H1 (cell line): ENCODE measurements at regions not wholly inside any gene's neighbourhood (a gene's known extent, or its start where the extent isn't known, plus 50 kb on each side); places are given as distances from the start of the nearest gene placed in this dataset.

Source experiments
- CTCF ChIA-PET: fragments of 300-600 bp; sonication (Branson Sonifier 250); formaldehyde crosslinking; loops from one replicate; lab custom pipeline; 2021; ENCODE audit not compliant: partially characterized antibody; lab: Charles Lee
- POLR2A ChIA-PET: fragments of 300-600 bp; sonication (Branson Sonifier 250); formaldehyde crosslinking; loops from one replicate; lab custom pipeline; 2021; ENCODE audit warnings: inconsistent platforms; ENCODE audit not compliant: partially characterized antibody; lab: Charles Lee
- DNase-seq, 2 experiments: peaks; one replicate each; pipeline versions ENCODE4 v3.0.0 to v3.0.0-alpha.2; 2010 to 2022; ENCODE audit warnings: low spot score in 2 of 2, low read depth in 1 of 2, mixed read lengths in 1 of 2
- FAIRE-seq: peaks from 2 replicates; lab custom pipeline; 2011; peaks lifted over from hg19 to GRCh38; lab: Jason Lieb, UNC
- H2AFZ ChIP-seq: 2 replicates; pipeline ENCODE4 v1.8.1; 2012; ENCODE audit warnings: low read length, inconsistent platforms
- H2AK5ac ChIP-seq: 2 replicates; pipeline ENCODE4 v1.6.1; 2013; ENCODE audit warnings: low read depth, low read length
- H2BK120ac ChIP-seq: replicated peaks from 2 replicates; pipeline ENCODE3; 2013; ENCODE audit warnings: low read depth, low read length, inconsistent platforms
- H2BK12ac ChIP-seq: 2 replicates; pipeline ENCODE4 v1.6.1; 2013; ENCODE audit warnings: low read depth, low read length
- H2BK15ac ChIP-seq: 2 replicates; pipeline ENCODE4 v1.6.1; 2013; ENCODE audit warnings: low read length
- H2BK20ac ChIP-seq: 2 replicates; pipeline ENCODE4 v1.6.1; 2013; ENCODE audit warnings: low read length
- H2BK5ac ChIP-seq: 2 replicates; pipeline ENCODE4 v1.6.1; 2013; ENCODE audit warnings: low read depth, low read length
- H3K14ac ChIP-seq: 2 replicates; pipeline ENCODE4 v1.6.1; 2013; ENCODE audit warnings: inconsistent platforms; ENCODE audit not compliant: insufficient read length
- H3K18ac ChIP-seq: 2 replicates; pipeline ENCODE4 v1.6.1; 2013; ENCODE audit warnings: low read length; ENCODE audit errors: extremely low read depth
- H3K23ac ChIP-seq: 2 replicates; pipeline ENCODE4 v1.6.1; 2013; ENCODE audit warnings: inconsistent platforms; ENCODE audit not compliant: insufficient read length
- H3K23me2 ChIP-seq: 2 replicates; pipeline ENCODE4 v1.6.1; 2013; ENCODE audit warnings: low read depth, low read length
- H3K27ac ChIP-seq: 2 replicates; pipeline ENCODE4 v1.6.1; 2011; ENCODE audit warnings: low read depth, low read length, inconsistent platforms
- H3K27me3 ChIP-seq, 4 experiments: replicated peaks in 1 of 4; 1 replicate in 1 of 4; 2 replicates in 3 of 4; pipeline versions ENCODE4 v1.6.1 to v1.8.1; 2011 to 2013; ENCODE audit warnings: low read length in 3 of 4, mild to moderate bottlenecking in 3 of 4, inconsistent platforms in 2 of 4, mixed read lengths in 2 of 4, moderate library complexity in 1 of 4; ENCODE audit not compliant: control insufficient read depth in 3 of 4, insufficient read depth in 3 of 4; ENCODE audit errors: extremely low read depth in 1 of 4
- H3K36me3 ChIP-seq, 4 experiments: 2 replicates each; pipeline versions ENCODE4 v1.6.1 to v1.8.1; 2011 to 2013; ENCODE audit warnings: mild to moderate bottlenecking in 4 of 4, low read length in 3 of 4, moderate library complexity in 2 of 4, control low read depth in 1 of 4, inconsistent platforms in 1 of 4; ENCODE audit not compliant: insufficient read depth in 4 of 4, control insufficient read depth in 2 of 4
- H3K4ac ChIP-seq: replicated peaks from 2 replicates; pipeline ENCODE3; 2013; ENCODE audit warnings: low read length, low read depth, mixed read lengths, inconsistent platforms; ENCODE audit not compliant: insufficient read length
- H3K4me1 ChIP-seq, 4 experiments: replicated peaks in 1 of 4; 1 replicate in 1 of 4; 2 replicates in 3 of 4; pipeline versions ENCODE4 v1.6.1 to v1.8.1; 2011 to 2013; ENCODE audit warnings: low read length in 3 of 4, inconsistent platforms in 2 of 4, mixed read lengths in 1 of 4; ENCODE audit not compliant: insufficient read depth in 4 of 4, control insufficient read depth in 3 of 4
- H3K4me2 ChIP-seq, 2 experiments: 2 replicates each; pipeline versions ENCODE4 v1.6.1 to v1.8.1; 2011 to 2013; ENCODE audit warnings: low read depth in 2 of 2, low read length in 2 of 2, control low read depth in 1 of 2, inconsistent platforms in 1 of 2, mild to moderate bottlenecking in 1 of 2; ENCODE audit not compliant: insufficient read depth in 1 of 2
- H3K4me3 ChIP-seq, 4 experiments: fragments of 200-600, 300-600 bp in 1 of 4; sonication (generic), shearing (Covaris generic), sonication (Bioruptor Twin) in 1 of 4; 2 replicates each; pipeline versions ENCODE4 v1.5.1 to v1.8.1; 2011 to 2016; ENCODE audit warnings: low read length in 4 of 4, low read depth in 3 of 4, control low read depth in 2 of 4, inconsistent platforms in 2 of 4, mild to moderate bottlenecking in 2 of 4, mixed read lengths in 1 of 4, moderate library complexity in 1 of 4; ENCODE audit not compliant: insufficient read depth in 2 of 4; ENCODE audit errors: extremely low read depth in 1 of 4
- H3K56ac ChIP-seq: replicated peaks from 2 replicates; pipeline ENCODE3; 2013; ENCODE audit warnings: low read depth, mild to moderate bottlenecking, mixed read lengths, low read length, inconsistent platforms; ENCODE audit not compliant: insufficient read length
- H3K79me1 ChIP-seq: 2 replicates; pipeline ENCODE4 v1.6.1; 2013; ENCODE audit warnings: low read depth, low read length, control low read depth
- H3K79me2 ChIP-seq, 2 experiments: 2 replicates each; pipeline versions ENCODE4 v1.6.1 to v1.8.1; 2012 to 2013; ENCODE audit warnings: low read length in 2 of 2, mild to moderate bottlenecking in 2 of 2, inconsistent platforms in 1 of 2; ENCODE audit not compliant: insufficient read depth in 2 of 2, control insufficient read depth in 1 of 2
- H3K9ac ChIP-seq, 4 experiments: replicated peaks in 1 of 4; 1 replicate in 1 of 4; 2 replicates in 3 of 4; pipeline versions ENCODE4 v1.6.1 to v1.8.1; 2011 to 2013; ENCODE audit warnings: low read depth in 3 of 4, low read length in 3 of 4, control low read depth in 2 of 4, mild to moderate bottlenecking in 2 of 4, moderate library complexity in 2 of 4, inconsistent platforms in 1 of 4; ENCODE audit errors: extremely low read depth in 1 of 4
- H3K9me3 ChIP-seq, 2 experiments: 2 replicates each; pipeline versions ENCODE4 v1.6.1 to v1.8.1; 2012 to 2013; ENCODE audit warnings: mild to moderate bottlenecking in 2 of 2, moderate library complexity in 2 of 2, control low read depth in 1 of 2, inconsistent platforms in 1 of 2, low read depth in 1 of 2, low read length in 1 of 2, mixed read lengths in 1 of 2; ENCODE audit not compliant: insufficient read depth in 2 of 2
- H4K20me1 ChIP-seq, 2 experiments: replicated peaks in 1 of 2; 2 replicates each; pipeline versions ENCODE3 to v1.8.1; 2011 to 2013; ENCODE audit warnings: inconsistent platforms in 2 of 2, low read length in 2 of 2, mild to moderate bottlenecking in 1 of 2; ENCODE audit not compliant: insufficient read depth in 2 of 2, control insufficient read depth in 1 of 2
- H4K5ac ChIP-seq: 2 replicates; pipeline ENCODE4 v1.6.1; 2013; ENCODE audit warnings: low read length, low read depth, mixed read lengths, inconsistent platforms; ENCODE audit not compliant: insufficient read length
- H4K8ac ChIP-seq: 2 replicates; pipeline ENCODE4 v1.8.0; 2013; ENCODE audit warnings: mild to moderate bottlenecking, moderate library complexity, low read length, inconsistent platforms; ENCODE audit not compliant: insufficient read depth; ENCODE audit errors: extremely low read depth
- H4K91ac ChIP-seq: replicated peaks from 2 replicates; pipeline ENCODE3; 2013; ENCODE audit warnings: low read length, mixed read lengths, inconsistent platforms; ENCODE audit not compliant: insufficient read length
- CBX8 ChIP-seq: fragments of 300-800, 300-1000 bp; sonication (generic); IDR thresholded peaks from 2 replicates; pipeline ENCODE4 v1.7.1; 2016; ENCODE audit warnings: low read depth, low read length, borderline replicate concordance
- EGR1 ChIP-seq: IDR thresholded peaks from 2 replicates; pipeline ENCODE4 v1.6.1; 2011; ENCODE audit warnings: low read depth, low read length, borderline replicate concordance
- EP300 ChIP-seq, 2 experiments: IDR thresholded peaks; 1 replicate in 1 of 2; 2 replicates in 1 of 2; pipeline ENCODE4 v1.6.1; 2011 to 2012; ENCODE audit warnings: low read depth in 2 of 2, low read length in 2 of 2, mild to moderate bottlenecking in 2 of 2, borderline replicate concordance in 1 of 2, inconsistent platforms in 1 of 2, moderate library complexity in 1 of 2
- GABPA ChIP-seq: IDR thresholded peaks from 2 replicates; pipeline ENCODE4 v1.6.1; 2011; ENCODE audit warnings: mild to moderate bottlenecking, low read length, moderate library complexity, borderline replicate concordance; ENCODE audit not compliant: insufficient read depth
- GTF2F1 ChIP-seq: IDR thresholded peaks from 2 replicates; pipeline ENCODE4 v1.6.1; 2012; ENCODE audit warnings: low read depth, low read length, improper control_type of control experiment, borderline replicate concordance
- HDAC6 ChIP-seq: IDR thresholded peaks from one replicate; pipeline ENCODE4 v1.7.1; 2012; ENCODE audit warnings: low read depth, mild to moderate bottlenecking, inconsistent platforms, low read length, moderate library complexity
- JUND ChIP-seq: IDR thresholded peaks from 2 replicates; pipeline ENCODE4 v1.6.1; 2011; ENCODE audit warnings: mild to moderate bottlenecking, improper control_type of control experiment, low read length
- RXRA ChIP-seq: IDR thresholded peaks from 2 replicates; pipeline ENCODE4 v1.6.1; 2011; ENCODE audit warnings: low read depth, mild to moderate bottlenecking, low read length, moderate library complexity; ENCODE audit not compliant: insufficient read depth
- SP2 ChIP-seq: IDR thresholded peaks from 2 replicates; pipeline ENCODE4 v1.6.1; 2012; ENCODE audit warnings: mild to moderate bottlenecking, low read length, inconsistent platforms
- WGBS, 2 experiments: shearing (Covaris generic) in 1 of 2; methylation state at CpG; one replicate each; pipeline versions ENCODE4 v1.1.6 to v1.1.7; 2013 to 2015; ENCODE audit warnings: low lambda C conversion rate in 2 of 2, mixed read lengths in 2 of 2, inconsistent platforms in 1 of 2, low coverage in 1 of 2, missing lambda C conversion rate in 1 of 2; ENCODE audit not compliant: insufficient replicate concordance in 2 of 2, insufficient coverage in 1 of 2, insufficient read length in 1 of 2; ENCODE audit errors: extremely low coverage in 1 of 2, missing lambda C conversion rate in 1 of 2; 5-methylcytosine and 5-hydroxymethylcytosine counted together

DNA sequence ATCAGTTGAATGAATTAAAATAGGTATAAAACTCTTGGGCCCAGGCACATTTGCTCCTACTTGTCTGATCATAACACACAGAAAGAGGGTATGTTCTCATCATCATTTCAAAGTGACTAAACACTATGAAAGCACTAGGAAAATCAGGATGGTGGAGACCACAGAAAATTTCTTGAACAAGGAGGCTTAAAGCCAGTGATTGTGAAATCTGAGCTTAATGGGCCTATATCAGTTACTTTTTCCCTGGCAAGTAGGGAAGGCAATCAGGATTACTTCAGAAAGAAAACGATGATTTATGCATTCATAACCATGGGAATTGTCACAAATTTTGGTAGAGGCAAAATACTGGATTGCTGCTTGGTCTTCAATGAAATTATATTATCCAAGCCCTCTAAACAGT lies 434.4 kb upstream of the CNTN4 start:
- Histone ChIP-seq H3K56ac (no peak overlapping the region), H3K27me3 (no peaks in the 10 kb centered on the region), H3K79me1 (no peaks in the 10 kb centered on the region), H2AK5ac (no peak overlapping the region), H4K20me1 (no peaks in the 10 kb centered on the region), H3K79me2 (no peaks in the 10 kb centered on the region), H2AFZ (no peak overlapping the region), H4K5ac (no peak overlapping the region), H3K4me1 (no peaks in the 10 kb centered on the region), H3K23me2 (no peaks in the 10 kb centered on the region), H2BK5ac (no peak overlapping the region), H3K4ac (no peak overlapping the region), H3K14ac (no peak overlapping the region), H3K9ac (no peak overlapping the region), H3K4me3 (no peak overlapping the region), H3K27ac (no peak overlapping the region), H3K9me3 (no peaks in the 10 kb centered on the region), H3K18ac (no peak overlapping the region), H3K4me2 (no peak overlapping the region), H2BK12ac (no peak overlapping the region), H2BK120ac (no peak overlapping the region), H3K23ac (no peak overlapping the region), H2BK20ac (no peak overlapping the region), H4K91ac (no peak overlapping the region), H3K36me3 (no peaks in the 10 kb centered on the region), H4K8ac (no peak overlapping the region), H2BK15ac (no peak overlapping the region)
- TF ChIP-seq CBX8 (no peak), GTF2F1 (no peak), JUND (no peak), RXRA (no peak), HDAC6 (no peak), EGR1 (no peak), SP2 (no peak), GABPA (no peak), EP300 (IDR thresholded peaks at IDR 0.05; ENCODE audit: borderline replicate concordance in 1 of 2, low read depth in 2 of 2, low read length in 2 of 2) (no peak)
- 100% methylated on average over 1 of the region's 1 CpG; no CpG with 5 or more reads in 1 of the 2 experiments for WGBS, 2 experiments
- ChIA-PET POLR2A (no interaction called here), CTCF (no interaction called here)
- FAIRE-seq (no peak), DNase-seq (no peak)
